22Rv1 (cell line): ENCODE measurements at regions not wholly inside any gene's neighbourhood (a gene's known extent, or its start where the extent isn't known, plus 50 kb on each side); places are given as distances from the start of the nearest gene placed in this dataset.

ENCODE experiments used
- CTCF ChIP-seq: fragments of 450-650 bp; IDR thresholded peaks from 2 replicates; pipeline ENCODE4 v1.5.1; 2017; ENCODE audit warnings: mild to moderate bottlenecking
- ZFX ChIP-seq: fragments of 450-650 bp; IDR thresholded peaks from 2 replicates; pipeline ENCODE4 v1.6.1; 2017; ENCODE audit warnings: antibody characterized with exemption, borderline replicate concordance

- TF ChIP-seq CTCF (no peak), ZFX (no peak)
These were observed 584.6 kb upstream of the CDH5 start for GRCh38 chr16:65781855-65782254.
